Subcutaneous abdominal adipose tissue (tissue), 5 donors: ENCODE measurements at regions not wholly inside any gene's neighbourhood (a gene's known extent, or its start where the extent isn't known, plus 50 kb on each side); places are given as distances from the start of the nearest gene placed in this dataset.

Experiments used
- H3K27ac ChIP-seq: one replicate; pipeline ENCODE4 v1.7.0; 2013; ENCODE audit warnings: low read depth, mild to moderate bottlenecking, inconsistent platforms, low read length, moderate library complexity
- H3K27me3 ChIP-seq, 5 donors: one replicate each; pipeline ENCODE4 v1.7.0; 2013; ENCODE audit warnings: low read length in 5 of 5, inconsistent platforms in 1 of 5; ENCODE audit not compliant: control insufficient read depth in 5 of 5, insufficient read depth in 4 of 5
- H3K36me3 ChIP-seq, 5 donors: one replicate each; pipeline ENCODE4 v1.7.0; 2013; ENCODE audit warnings: low read length in 5 of 5; ENCODE audit not compliant: control insufficient read depth in 5 of 5, insufficient read depth in 5 of 5
- H3K4me1 ChIP-seq, 5 donors: one replicate each; pipeline ENCODE4 v1.7.0; 2013; ENCODE audit warnings: low read length in 5 of 5, mild to moderate bottlenecking in 3 of 5, moderate library complexity in 1 of 5; ENCODE audit not compliant: control insufficient read depth in 5 of 5, insufficient read depth in 5 of 5
- H3K4me3 ChIP-seq, 5 donors: one replicate each; pipeline ENCODE4 v1.7.0; 2013; ENCODE audit warnings: low read length in 5 of 5, low read depth in 1 of 5
- H3K9ac ChIP-seq, 5 donors: one replicate each; pipeline ENCODE4 v1.7.0; 2013; ENCODE audit warnings: low read length in 5 of 5, mild to moderate bottlenecking in 4 of 5, moderate library complexity in 3 of 5
- H3K9me3 ChIP-seq, 5 donors: one replicate each; pipeline ENCODE4 v1.7.0; 2013; ENCODE audit warnings: low read length in 5 of 5; ENCODE audit not compliant: control insufficient read depth in 5 of 5
- donor health status: healthy.
- donor health status: healthy.
- donor health status: healthy.
- donor health status: healthy.
- donor health status: healthy.

- Histone ChIP-seq H3K9ac (no peak overlapping the region), H3K4me3 (no peak overlapping the region), H3K27me3 (peaks cover 0 to 3% (median 0%) of the 10 kb centered on the region in 5 donors), H3K27ac (no peak overlapping the region), H3K36me3 (no peaks in the 10 kb centered on the region), H3K4me1 (no peaks in the 10 kb centered on the region), H3K9me3 (no peaks in the 10 kb centered on the region)
These were observed 84.1 kb downstream of the KLF4 start for GRCh38 chr9:107405511-107405910.

- Histone ChIP-seq H3K9me3 (no peaks in the 10 kb centered on the region), H3K4me3 (no peak overlapping the region), H3K4me1 (no peaks in the 10 kb centered on the region), H3K9ac (no peak overlapping the region), H3K27ac (no peak overlapping the region), H3K27me3 (no peaks in the 10 kb centered on the region), H3K36me3 (no peaks in the 10 kb centered on the region)
These were observed 84.8 kb downstream of the KLF4 start for GRCh38 chr9:107404736-107405135.

- Histone ChIP-seq H3K27ac (no peak overlapping the region), H3K9me3 (no peaks in the 10 kb centered on the region), H3K27me3 (no peaks in the 10 kb centered on the region), H3K4me3 (no peak overlapping the region), H3K4me1 (no peaks in the 10 kb centered on the region), H3K9ac (no peak overlapping the region), H3K36me3 (no peaks in the 10 kb centered on the region)
These were observed 85.4 kb downstream of the KLF4 start for GRCh38 chr9:107404161-107404560.

- Histone ChIP-seq H3K36me3 (no peaks in the 10 kb centered on the region), H3K4me1 (peaks cover 0 to 5% (median 0%) of the 10 kb centered on the region in 5 donors), H3K4me3 (no peak overlapping the region), H3K27ac (no peak overlapping the region), H3K9ac (no peak overlapping the region), H3K9me3 (no peaks in the 10 kb centered on the region), H3K27me3 (no peaks in the 10 kb centered on the region)
These were observed 92.2 kb downstream of the KLF4 start for GRCh38 chr9:107397076-107398044.

- H3K4me3 ChIP-seq, result no peak overlapping the region
- H3K27ac ChIP-seq, result no peak overlapping the region
- H3K36me3 ChIP-seq, result no peaks in the 10 kb centered on the region
These were observed 95.3 kb downstream of the KLF4 start for GRCh38 chr9:107394264-107394663.

GRCh38 chr9:107390778-107391177 is 98.8 kb downstream of the KLF4 start:
- no peaks in the 10 kb centered on the region for H3K27me3 ChIP-seq
- no peaks in the 10 kb centered on the region for H3K9me3 ChIP-seq
- H3K4me1 ChIP-seq, result peaks cover 7 to 18% (median 13%) of the 10 kb centered on the region in 5 donors
- H3K27ac ChIP-seq, result peak overlapping the region; percentile 33
- H3K4me3 ChIP-seq, result no peak overlapping the region
- no peaks in the 10 kb centered on the region for H3K36me3 ChIP-seq
- no peak overlapping the region for H3K9ac ChIP-seq

More at GRCh38 chr9:107394264-107394663, 95.3 kb downstream of the KLF4 start:
- no peaks in the 10 kb centered on the region for H3K27me3 ChIP-seq
- no peaks in the 10 kb centered on the region for H3K9me3 ChIP-seq
- H3K9ac ChIP-seq, result no peak overlapping the region
- peaks cover 7 to 17% (median 11%) of the 10 kb centered on the region in 5 donors for H3K4me1 ChIP-seq

- Histone ChIP-seq H3K36me3 (no peaks in the 10 kb centered on the region), H3K4me3 (no peak overlapping the region), H3K4me1 (peaks cover 7 to 18% (median 13%) of the 10 kb centered on the region in 5 donors), H3K27me3 (no peaks in the 10 kb centered on the region), H3K27ac (peak overlapping the region; percentile 33), H3K9ac (peak overlapping the region in 1 of 5 donors; percentile 26), H3K9me3 (no peaks in the 10 kb centered on the region)
These were observed 99.3 kb downstream of the KLF4 start for GRCh38 chr9:107390279-107390678.

- H3K4me3 ChIP-seq, result no peak overlapping the region
- no peak overlapping the region for H3K9ac ChIP-seq
- H3K27ac ChIP-seq, result peak overlapping the region; percentile 33
- no peaks in the 10 kb centered on the region for H3K9me3 ChIP-seq
- peaks cover 7 to 18% (median 13%) of the 10 kb centered on the region in 5 donors for H3K4me1 ChIP-seq
- H3K27me3 ChIP-seq, result no peaks in the 10 kb centered on the region
- no peaks in the 10 kb centered on the region for H3K36me3 ChIP-seq
These were observed 99.9 kb downstream of the KLF4 start for GRCh38 chr9:107389617-107390071.

- no peaks in the 10 kb centered on the region for H3K9me3 ChIP-seq
- peaks cover 7 to 18% (median 13%) of the 10 kb centered on the region in 5 donors for H3K4me1 ChIP-seq
- H3K4me3 ChIP-seq, result no peak overlapping the region
- H3K27ac ChIP-seq, result no peak overlapping the region
- no peaks in the 10 kb centered on the region for H3K36me3 ChIP-seq
- no peak overlapping the region for H3K9ac ChIP-seq
- no peaks in the 10 kb centered on the region for H3K27me3 ChIP-seq
These were observed 100.7 kb downstream of the KLF4 start for GRCh38 chr9:107388890-107389289.

GRCh38 chr9:107387409-107387808 is 102.2 kb downstream of the KLF4 start:
- H3K9me3 ChIP-seq, result no peaks in the 10 kb centered on the region
- H3K4me3 ChIP-seq, result no peak overlapping the region
- no peak overlapping the region for H3K9ac ChIP-seq
- H3K27ac ChIP-seq, result no peak overlapping the region
- no peaks in the 10 kb centered on the region for H3K36me3 ChIP-seq
- H3K27me3 ChIP-seq, result no peaks in the 10 kb centered on the region
- peaks cover 7 to 18% (median 13%) of the 10 kb centered on the region in 5 donors for H3K4me1 ChIP-seq
